ENCODE measurements at regions not wholly inside any gene's neighbourhood (a gene's known extent, or its start where the extent isn't known, plus 50 kb on each side); places are given as distances from the start of the nearest gene placed in this dataset.

DNA sequence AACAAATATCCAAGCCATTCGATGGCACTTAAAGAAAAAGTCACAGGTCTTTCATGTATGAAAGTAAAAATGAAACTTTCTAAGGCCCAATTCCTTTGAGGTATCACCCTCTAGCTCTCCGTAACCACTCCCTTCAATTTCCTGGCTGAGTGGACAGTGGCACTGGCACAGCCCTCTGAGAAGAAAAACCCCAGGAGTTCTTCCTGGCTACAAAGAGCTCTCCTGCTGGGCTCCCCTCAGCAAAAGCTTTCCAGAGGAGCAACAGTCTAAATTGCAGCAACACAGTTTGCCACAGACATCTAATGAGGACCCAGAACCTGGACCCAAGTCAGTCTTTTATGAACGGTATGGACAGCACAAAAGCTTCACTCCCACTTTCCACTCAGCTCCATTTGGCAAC is 71.8 kb downstream of the FUNDC1 start:
- DNase-seq (ENCODE audit: low read depth, low spot score) = no peak

DNA sequence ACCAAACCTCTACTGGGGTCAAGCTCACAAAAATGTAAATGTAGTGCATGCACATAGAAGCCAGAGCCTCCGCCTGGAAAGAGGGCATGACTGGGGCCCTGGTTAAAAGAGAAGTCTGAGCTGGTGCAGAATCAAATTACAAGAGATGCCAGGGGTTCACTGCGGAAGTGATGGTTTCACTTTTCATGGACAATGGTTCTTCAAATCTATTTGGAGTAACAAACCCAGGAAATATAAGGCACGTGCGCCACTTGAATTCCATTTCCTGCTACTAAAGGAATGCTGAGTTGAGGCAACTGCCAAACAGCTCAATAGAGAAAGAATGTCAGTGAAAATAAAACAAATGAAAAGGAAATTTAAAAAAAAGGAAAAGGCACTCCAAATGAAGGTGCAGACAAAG is 79.8 kb downstream of the FUNDC1 start:
- no peak for DNase-seq (ENCODE audit: low read depth, low spot score)

DNA sequence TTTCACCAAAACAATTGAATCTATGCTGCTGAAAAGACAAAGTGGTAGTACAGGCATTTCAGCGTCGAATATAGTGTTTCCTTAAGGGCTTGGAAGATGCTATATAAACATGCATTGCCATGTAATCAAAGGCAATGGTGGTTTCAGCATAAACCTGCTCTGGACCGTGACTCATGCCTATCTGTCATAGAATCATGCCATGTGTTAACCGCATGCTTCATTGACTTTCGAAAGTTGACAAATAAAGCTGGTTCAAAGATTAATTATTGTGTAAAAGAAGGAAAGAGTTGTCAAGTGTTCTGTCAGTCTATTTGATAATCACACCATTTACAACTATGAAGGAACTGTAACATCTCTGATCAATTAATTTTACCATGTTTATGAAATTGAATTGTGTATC is 83.2 kb downstream of the FUNDC1 start:
- DNase-seq (ENCODE audit: low read depth, low spot score) = no peak

DNA sequence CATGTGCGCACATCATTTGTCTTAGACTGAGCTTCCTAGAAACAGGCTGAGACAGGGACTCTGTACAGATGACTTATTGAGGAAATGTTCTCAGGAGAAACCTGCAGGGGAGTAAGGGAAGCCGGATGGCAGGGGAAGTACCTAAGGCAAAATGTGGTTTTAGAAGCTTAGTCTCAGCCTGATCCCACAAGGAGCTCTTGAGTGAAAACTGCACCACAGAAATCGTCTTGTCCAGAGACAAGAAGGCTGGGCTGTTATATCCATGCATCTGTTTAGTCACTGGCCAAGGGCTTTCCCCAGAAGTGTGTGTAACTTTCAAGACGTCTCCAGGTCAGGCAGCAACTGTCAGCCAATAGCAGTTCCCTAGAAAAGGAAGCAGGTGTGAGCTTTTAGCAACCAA is 86.0 kb downstream of the FUNDC1 start:
- DNase-seq (ENCODE audit: low read depth, low spot score) = no peak

DNA sequence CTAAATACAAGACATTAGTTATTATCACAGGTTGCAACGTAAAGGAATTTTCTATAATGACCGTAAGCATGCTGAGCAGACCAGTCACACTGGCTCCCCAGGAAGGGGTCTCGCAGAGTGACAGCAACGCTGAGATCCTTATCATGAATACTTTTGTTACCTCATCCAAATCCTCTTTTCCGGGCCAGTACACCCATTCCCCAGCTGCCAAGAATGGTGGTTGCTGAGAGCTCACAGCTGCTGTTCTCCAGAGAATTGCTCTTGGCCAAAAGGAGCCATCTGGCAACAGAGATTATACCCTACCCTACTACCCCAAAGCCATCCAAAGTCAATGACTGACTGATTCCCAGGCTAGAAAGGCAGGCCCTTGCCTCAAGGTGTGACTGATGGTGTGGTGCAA is 91.6 kb downstream of the FUNDC1 start:
- DNase-seq (ENCODE audit: low read depth, low spot score) = no peak

DNA sequence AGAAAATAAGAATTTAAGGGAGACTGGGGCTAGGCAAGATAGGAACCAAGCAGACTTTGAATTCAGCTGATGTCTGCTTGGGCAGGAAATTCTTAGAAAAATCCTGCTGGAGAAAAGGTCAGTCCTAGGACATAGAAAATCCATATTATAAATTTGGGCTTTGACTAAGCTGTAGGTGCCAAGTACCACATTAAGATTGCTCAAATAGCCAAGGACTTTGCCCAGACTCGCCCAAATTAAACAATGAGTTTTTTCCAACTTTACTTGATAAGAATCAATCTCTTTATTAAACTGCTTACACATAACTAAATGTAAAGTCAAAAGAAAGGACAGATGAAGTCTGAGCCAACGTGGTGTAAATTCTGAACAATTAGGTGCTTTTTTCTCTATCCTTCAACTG is 95.4 kb downstream of the FUNDC1 start:
- no peak for DNase-seq (ENCODE audit: low read depth, low spot score)

DNA sequence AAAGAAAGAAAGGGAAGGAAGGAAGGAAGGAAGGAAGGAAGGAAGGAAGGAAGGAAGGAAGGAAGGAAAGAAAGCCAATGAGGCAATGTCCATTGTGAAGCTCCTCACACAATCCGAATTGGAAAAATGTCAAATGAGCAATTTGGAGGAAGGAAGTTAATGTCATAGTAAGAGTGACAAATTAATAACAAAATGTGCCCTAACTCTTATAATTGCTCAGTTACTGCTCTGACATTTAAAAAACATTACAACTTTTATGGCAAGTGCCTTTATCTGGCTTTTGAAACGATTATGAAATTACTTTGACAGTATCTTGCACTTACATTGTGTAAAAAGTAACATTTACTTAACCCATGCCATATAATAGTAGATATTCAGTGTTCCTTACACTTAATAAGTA is 96.5 kb upstream of the EFHC2 start:
- DNase-seq (ENCODE audit: low read depth, low spot score) = no peak

DNA sequence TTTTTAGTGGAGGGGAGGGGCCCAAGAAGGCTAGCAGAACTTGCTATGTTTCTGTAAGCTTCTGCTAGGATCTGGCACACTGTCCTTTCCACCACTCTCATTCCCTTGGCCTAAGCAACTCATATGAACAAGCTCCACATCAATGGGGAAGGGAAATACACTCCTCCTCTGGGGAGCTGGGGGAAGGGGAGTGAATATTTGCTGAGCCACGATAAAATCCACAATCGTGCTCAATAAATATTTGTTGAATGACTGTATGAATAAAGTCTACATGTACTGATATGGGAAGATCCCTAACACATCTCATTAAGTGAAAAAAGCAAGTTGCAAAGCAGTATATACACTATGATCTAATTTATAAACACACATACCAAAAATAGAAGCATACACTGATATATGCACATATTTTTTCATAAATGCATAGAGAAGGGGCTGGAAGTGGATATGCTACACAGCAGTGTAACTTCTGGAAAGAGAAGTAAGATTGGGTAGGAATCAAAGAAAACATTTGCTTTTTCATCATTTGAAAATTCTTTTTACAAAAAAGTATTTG is 95.8 kb upstream of the EFHC2 start:
- no peak for DNase-seq (ENCODE audit: low read depth, low spot score)

DNA sequence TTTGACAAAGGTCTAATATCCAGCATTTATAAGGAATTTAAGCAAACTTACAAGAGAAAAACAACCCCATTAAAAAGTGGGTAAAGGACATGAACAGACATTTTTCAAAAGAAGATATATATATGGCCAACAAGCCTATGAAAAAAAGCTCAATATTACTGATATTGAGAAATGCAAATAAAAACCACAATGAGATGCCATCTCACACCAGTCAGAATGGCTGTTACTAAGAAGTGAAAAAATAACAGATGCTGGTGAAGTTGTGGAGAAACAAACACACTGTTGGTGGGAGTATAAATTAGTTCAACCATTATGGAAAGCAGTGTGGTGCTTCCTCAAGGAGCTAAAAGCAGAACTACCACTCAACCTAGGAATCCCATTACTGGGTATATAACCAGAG is 91.6 kb upstream of the EFHC2 start:
- no peak for DNase-seq (ENCODE audit: low read depth, low spot score)

DNA sequence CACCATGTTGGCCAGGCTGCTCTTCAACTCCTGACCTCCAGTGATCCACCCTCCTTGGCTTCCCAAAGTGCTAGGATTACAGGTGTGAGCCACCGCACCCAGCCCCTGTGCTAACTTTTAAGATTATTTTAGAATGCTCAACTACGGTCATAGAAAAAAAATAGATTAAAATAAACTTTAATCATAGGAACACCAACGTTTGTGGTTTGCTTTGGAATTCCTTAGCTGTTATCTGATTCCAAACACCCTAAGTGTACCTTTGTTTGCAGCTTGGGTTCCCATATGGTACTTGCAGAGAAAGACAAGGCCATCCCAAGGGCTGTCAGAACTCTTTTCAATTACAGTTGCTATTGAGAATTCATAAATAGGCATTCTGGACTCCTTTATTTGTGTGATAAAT is 90.1 kb upstream of the EFHC2 start:
- no peak for DNase-seq (ENCODE audit: low read depth, low spot score)

DNA sequence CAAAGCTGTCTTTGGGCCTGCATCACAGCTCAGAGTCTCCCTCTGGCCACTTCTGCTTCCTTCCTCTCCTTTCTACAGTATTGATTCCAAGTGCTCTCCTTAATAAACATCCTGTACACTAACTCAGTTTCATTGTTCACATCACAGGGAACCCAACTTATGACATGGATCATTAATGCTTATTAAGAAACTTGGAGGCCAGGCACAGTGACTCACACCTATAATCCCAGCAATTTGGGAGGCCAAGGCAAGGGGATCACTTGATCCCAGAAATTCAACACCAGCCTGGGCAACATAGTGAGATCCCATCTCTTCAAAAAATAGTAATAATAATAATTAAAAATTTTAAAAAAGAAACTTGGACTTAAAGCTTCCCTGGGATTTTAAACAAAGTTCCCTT is 89.2 kb upstream of the EFHC2 start:
- DNase-seq (ENCODE audit: low read depth, low spot score) = peak; percentile 47

DNA sequence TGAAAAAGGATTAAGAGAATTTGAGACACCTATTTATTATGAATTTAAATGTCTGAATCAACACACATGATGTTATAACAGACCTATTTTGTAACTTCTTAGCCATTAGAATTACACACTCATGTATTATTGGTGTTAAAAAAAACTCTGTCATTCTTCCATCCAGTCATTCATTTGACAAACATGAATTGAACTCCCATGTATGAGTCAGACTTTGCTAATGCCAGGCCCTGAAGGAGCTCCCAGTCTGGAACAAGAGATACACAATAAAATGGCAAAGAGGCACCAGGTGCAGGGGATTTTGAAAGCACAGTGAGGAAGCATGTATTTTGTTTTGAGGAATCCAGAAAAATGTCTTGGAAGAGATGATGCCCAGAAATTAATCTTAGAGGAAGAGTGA is 87.7 kb upstream of the EFHC2 start:
- no peak for DNase-seq (ENCODE audit: low read depth, low spot score)

DNA sequence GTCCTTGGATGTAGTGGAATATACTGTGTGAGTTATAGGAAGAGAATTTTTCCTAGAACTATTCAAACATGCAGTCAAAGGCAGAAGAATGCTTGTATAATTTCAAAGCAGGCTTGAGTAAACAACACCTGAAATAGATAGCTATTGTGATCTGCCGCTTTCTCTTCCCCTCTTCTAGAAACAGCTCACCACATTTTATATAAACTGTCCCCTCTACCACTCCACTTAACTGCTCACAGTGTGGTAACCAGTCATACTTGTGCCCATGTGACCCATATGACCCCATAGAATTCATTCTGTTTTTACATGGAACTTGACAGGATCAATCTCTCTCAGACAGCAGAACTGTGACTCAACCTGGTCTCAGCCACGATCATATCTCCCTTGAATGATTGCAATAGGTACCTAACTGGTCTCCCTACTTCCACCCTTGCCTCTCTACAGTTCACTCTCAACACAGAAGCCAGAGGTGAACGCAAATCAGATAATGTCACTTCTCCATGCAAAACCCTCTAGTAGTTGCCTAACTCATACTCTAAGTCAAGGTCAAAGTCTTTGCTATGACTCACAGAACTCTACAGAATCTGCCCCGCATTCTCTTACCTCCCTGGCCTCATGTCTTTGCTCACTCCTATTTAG is 85.6 kb upstream of the EFHC2 start:
- DNase-seq (ENCODE audit: low read depth, low spot score) = no peak

DNA sequence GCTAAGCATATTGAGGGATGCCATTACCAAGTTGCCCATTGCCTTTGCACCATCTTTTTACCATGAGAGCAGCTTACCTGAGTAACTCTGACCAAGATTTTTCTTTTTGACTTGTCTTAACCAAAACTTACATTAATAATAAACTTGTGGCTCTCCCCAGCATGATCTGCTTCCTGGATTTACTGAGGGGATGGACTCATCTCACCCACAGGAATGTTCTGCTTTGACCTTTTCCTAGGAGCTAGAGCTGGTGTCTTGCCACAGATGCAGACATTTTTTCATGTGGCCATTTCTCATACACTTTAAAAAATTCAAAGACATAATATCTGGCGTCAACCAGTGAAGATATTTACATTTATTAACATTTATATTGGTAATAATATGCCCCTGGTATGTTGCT is 79.2 kb upstream of the EFHC2 start:
- no peak for DNase-seq (ENCODE audit: low read depth, low spot score)

DNA sequence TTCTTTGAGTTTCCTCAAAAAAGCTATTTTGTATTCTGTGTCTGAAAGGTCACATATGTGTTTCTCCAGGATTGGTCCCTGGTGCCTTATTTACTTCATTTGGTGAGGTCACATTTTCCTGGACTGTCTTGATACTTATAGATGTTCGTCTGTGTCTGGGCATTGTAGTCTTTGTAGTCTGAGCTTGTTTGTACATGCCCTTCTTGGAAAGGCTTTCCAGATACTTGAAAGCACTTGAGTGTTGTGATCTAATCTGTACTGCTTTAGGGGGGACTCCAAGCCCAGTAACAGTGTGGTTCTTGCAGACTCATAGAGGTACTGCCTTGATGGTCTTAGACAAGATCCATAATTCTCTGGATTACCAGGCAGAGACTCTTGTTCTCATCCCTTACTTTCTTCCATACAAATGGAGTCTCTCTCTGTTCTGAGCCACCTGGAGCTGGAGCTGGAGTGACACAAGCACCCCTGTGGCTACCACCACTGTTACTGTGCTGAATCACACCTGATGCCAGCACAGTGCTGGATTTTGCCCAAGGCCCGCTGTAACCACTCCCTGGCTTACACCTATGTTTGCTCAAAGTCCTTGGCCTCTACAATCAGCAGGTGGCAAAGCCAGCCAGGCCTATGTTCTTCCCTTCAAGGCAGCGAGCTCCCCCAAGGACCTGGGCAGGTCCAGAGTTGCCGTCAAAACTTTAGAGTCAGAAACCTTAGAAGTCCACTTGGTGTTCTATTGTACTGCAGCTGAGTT is 72.3 kb upstream of the EFHC2 start:
- no peak for DNase-seq (ENCODE audit: low read depth, low spot score)

DNA sequence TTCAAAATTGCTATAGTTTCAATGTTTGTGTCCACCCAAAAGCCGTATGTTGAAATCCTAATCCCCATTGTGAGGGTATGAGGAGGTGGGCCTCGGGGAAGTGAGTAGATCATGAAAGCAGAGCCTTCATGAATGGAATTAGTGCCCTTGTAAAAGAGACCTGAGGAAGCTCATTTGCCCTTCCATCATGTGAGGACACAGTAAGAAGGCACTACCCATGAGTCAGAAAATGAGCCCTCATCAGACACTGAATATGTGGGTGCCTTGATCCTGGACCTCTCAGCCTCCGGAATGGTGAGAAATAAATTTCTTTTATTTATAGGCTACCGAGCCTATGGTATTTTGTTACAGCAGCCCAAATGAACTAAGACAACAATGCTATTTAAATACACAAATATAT is 57.7 kb upstream of the EFHC2 start:
- no peak for DNase-seq (ENCODE audit: low read depth, low spot score)

DNA sequence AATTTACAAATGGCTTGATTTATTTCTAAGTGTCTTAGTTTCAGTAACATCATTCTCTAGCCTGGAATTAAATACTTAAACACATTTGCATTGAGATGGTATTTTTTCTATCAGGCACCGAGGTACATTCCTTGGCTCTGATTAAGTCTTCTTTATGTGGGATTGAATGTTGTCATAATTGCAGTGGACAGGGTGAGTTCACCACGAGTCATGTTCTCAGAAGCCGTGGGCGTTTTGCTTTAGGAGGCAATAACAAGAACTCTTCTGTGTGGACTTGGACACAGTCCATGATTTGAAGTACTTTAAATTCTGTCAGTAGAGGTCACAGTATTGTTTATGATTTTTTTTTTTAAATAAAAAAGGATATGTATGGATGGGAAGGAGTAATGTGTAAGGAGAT is 57.1 kb upstream of the EFHC2 start:
- DNase-seq (ENCODE audit: low read depth, low spot score) = no peak

DNA sequence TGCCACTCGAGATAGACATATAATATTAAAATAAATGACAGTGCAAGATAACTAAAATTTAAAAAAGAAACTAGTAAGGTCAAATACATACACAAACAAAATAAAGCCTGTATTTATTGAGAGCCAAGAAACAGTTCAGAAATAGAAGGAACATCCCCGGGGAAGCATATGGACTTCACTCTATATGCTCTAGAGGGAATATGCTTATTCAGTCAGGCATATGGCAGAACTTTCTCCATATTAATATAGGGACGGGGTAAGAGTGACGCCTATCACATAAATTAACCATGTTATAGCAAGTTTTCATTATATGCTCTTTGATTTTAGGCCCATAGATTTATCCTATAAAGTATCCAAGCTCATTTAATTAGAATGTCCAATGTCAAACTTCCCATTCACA is 56.7 kb upstream of the EFHC2 start:
- no peak for DNase-seq (ENCODE audit: low read depth, low spot score)
